NCI-H2081 treated with DMSO at 0.1 percent for 48 hours (cell line): ENCODE measurements at regions not wholly inside any gene's neighbourhood (a gene's known extent, or its start where the extent isn't known, plus 50 kb on each side); places are given as distances from the start of the nearest gene placed in this dataset.
"Not testable (repeated sequence)": the region's sequence is repeated elsewhere in the genome, so short reads cannot be mapped to it uniquely, and the experiment has no call there.

Source experiments
- DNase-seq: peaks from one replicate; lab custom pipeline; 2025; lab: John Stamatoyannopoulos, UW

- no peak for DNase-seq
These were observed 2545.3 kb downstream of the PCDH9 start for GRCh38 chr13:64684685-64685431.

GRCh38 chr13:64684108-64684507 lies 2546.0 kb downstream of the PCDH9 start:
- DNase-seq = no peak

GRCh38 chr13:64680739-64681138 lies 2549.4 kb downstream of the PCDH9 start:
- DNase-seq = no peak

DNA sequence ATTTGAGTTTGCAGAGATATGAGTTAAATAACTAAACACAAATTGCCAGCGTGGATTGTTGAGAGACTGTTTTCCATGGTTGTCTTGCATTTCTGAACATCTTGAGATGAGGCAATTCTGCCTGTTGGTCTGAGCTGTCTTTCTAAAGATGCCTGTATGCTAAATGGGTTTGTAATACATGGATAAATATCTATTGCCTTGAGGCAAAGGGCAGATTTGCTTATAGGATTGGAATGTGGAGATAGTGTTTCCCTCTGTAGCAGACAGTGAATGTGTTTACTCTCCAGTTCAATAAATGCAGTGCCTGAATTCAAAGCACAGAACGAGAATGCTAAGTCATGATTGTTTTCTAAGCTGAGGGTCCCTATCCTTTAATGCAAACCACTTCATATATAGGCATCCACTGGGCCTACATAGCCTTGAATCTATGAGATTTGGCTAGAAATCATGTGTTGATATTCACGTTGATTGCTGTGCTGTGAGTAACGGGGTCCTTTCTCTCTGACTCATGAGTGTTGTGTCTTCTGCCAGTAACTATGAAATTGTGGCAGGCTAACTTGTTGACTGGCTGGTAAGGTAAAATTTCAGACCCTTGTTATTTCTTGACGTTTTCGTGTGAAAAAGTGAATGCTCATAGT lies 2554.8 kb downstream of the PCDH9 start:
- DNase-seq = no peak

DNA sequence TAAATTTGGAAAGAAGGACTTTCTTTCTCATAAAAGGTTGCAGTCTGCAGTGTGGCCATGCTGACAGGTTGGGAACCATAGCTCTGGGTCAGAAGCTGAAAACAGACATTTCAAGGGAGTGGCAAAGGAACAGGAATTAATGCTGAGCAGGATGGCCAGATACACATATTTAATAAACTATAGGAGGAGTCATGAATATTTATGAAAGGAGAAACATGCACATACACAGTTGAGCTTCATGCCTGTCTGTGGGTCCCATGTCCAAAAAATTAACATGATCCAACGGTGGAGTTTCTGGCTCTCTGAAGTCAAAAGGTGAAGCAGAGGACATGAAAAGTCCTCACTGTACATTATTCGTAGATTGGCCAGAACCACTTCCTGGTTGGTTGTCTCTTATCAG lies 2556.0 kb downstream of the PCDH9 start:
- DNase-seq = no peak

DNA sequence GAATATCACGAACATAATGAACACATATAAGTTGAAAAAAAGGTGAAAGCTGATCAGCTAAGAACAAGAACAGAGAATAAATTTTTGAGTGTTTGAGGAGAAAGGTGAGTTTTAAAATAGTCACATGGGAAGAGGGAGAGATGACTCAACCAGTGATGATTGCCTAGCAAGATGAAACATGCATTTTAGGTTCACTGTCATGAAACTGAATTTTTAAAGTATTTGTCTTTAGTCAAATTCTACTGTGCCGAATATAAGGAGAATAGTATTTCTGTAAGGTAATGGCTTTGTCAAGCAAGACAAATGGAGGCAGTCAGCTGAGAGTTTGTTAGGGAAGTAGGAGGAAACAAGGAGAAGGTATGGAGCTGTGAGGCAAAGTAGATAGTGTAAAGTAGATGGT lies 2557.4 kb downstream of the PCDH9 start:
- DNase-seq = no peak

- no peak for DNase-seq
These were observed 2567.1 kb downstream of the PCDH9 start for GRCh38 chr13:64662887-64663593.

GRCh38 chr13:64648293-64648692 lies 2581.8 kb downstream of the PCDH9 start:
- no peak for DNase-seq

- DNase-seq = no peak
These were observed 2587.1 kb downstream of the PCDH9 start for GRCh38 chr13:64643066-64643465.

GRCh38 chr13:64640002-64640401 lies 2590.1 kb downstream of the PCDH9 start:
- no peak for DNase-seq

DNA sequence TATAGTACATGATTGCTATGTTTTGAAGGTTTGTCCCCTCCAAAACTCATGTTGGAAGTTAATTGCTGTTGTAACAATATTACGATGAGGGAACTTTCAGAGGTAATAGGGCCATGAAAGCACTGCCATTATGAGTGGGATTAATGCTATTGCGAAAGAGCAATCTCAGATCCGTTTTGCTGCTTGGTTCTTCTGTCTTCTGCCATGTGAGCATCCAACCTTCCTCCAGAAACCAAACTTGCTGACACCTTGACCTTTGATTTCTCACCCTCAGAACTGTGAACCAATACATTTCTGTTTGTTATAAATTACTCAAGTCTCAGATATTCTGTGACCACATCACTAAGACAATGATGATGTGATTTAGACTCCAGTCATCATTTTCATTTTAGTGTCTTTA lies 2590.9 kb downstream of the PCDH9 start:
- DNase-seq = no peak

GRCh38 chr13:64633948-64634347 lies 2596.2 kb downstream of the PCDH9 start:
- DNase-seq = no peak

- no peak for DNase-seq
These were observed 2602.5 kb downstream of the PCDH9 start for GRCh38 chr13:64627654-64628053.

GRCh38 chr13:64626105-64626504 lies 2604.0 kb downstream of the PCDH9 start:
- DNase-seq = no peak

DNA sequence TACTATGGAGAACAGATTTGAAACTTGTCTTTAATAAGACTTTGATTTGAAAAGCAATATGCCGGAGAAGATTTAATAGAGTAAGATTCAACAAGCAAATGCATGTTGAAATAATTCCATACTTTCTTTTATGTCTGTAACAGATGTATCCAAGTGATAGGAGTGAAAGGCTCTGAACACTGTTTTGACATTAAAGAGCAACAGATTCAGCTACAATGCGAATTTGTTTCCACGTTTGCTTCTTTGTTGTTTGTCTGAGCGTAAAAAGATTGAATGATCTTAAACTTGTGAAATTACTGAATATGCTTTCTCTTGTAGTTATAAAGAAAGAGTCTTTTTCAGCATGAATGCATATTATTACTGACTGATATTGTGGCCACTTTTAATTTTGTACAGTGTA lies 2612.9 kb downstream of the PCDH9 start:
- no peak for DNase-seq

DNA sequence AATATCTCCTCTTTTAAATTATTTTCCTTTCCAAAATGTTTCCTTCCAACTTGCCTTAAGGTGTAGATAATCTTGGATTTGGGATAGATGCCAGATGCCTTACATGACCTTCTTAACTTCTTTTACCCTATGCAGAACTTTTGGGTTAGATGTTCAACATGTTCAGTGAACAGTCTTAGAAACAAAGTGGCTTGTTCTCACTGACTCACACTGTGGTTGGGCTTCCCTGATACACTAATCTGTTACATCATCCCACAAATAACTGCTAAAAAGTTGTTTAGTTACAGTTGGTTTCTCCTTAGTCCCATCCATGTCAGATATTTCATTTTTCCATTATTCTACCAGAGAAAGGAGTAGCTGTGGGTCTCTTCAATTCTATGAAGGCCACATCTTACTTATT lies 2638.2 kb downstream of the PCDH9 start:
- DNase-seq = no peak

DNA sequence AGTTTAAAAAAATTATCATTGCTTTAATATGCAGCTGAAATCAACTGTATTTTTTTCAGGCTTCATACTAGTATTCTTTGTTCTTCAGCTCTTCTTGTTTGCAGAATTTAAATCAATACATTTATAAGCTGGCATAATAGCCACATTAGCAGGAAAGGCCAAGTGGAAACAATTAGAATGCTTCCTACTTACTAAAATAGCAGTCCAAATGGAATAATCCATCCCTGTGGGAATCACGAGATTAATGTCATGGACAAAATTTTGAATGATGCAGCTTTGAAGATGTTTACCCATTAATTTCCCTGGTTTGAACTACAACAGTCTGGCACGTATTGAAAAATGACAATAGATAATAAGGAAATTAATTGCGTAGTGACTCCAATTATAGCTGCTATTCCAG lies 2650.8 kb downstream of the PCDH9 start:
- DNase-seq = no peak

GRCh38 chr13:64568748-64569147 lies 2661.4 kb downstream of the PCDH9 start:
- no peak for DNase-seq

GRCh38 chr13:64558031-64558430 lies 2672.1 kb downstream of the PCDH9 start:
- not testable (repeated sequence) for DNase-seq

GRCh38 chr13:64556376-64556775 lies 2673.8 kb downstream of the PCDH9 start:
- DNase-seq = no peak

- DNase-seq = no peak
These were observed 2676.6 kb downstream of the PCDH9 start for GRCh38 chr13:64553411-64554129.

- no peak for DNase-seq
These were observed 2678.4 kb downstream of the PCDH9 start for GRCh38 chr13:64551755-64552154.

DNA sequence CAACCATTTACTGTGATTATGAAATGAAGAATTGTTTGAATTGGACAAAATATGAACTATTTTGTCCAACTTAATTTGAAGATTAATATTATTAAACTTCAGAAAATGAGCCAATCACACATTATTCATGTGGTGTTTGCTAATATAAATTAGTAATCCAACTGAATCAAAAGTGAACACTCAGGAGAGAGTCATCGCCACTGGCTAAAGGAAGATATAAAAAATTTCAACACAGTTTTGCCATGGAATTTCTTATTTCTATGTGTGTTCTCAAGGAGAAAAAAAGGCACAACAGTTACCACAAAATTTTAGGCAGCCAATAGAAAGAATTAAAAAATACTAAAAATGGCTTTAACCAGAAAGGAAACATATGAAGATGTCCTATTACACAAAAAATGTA lies 2683.8 kb downstream of the PCDH9 start:
- no peak for DNase-seq
